ENCODE measurements at regions not wholly inside any gene's neighbourhood (a gene's known extent, or its start where the extent isn't known, plus 50 kb on each side); places are given as distances from the start of the nearest gene placed in this dataset.

- H3K36me3 ChIP-seq (ENCODE audit: control insufficient read depth in 2 of 2, extremely low read depth in 1 of 2, insufficient read depth in 2 of 2, low read length in 2 of 2): no peaks in the 10 kb centered on the region
- no peak overlapping the region for H3K4me2 ChIP-seq (ENCODE audit: insufficient read depth, low read length)
- CTCF ChIA-PET: no interaction called here
- intact Hi-C loops (cut with micrococcal nuclease): no loop called here
- H3K27me3 ChIP-seq (ENCODE audit: control insufficient read depth in 2 of 2, insufficient read depth in 2 of 2, low read length in 2 of 2): no peaks in the 10 kb centered on the region
- H3K79me2 ChIP-seq (ENCODE audit: control insufficient read depth, insufficient read depth, low read length): no peaks in the 10 kb centered on the region
- H3K4me3 ChIP-seq (replicated peaks in 1 of 3; ENCODE audit: insufficient read depth in 1 of 3, low read depth in 1 of 3, low read length in 3 of 3): no peak overlapping the region
- BruUV-seq (replicated peaks): no TSS peak
- TF ChIP-seq POLR2AphosphoS5 (IDR thresholded peaks at IDR 0.05; ENCODE audit: insufficient read depth, low read depth, low read length): no peak
- H3K4me1 ChIP-seq (ENCODE audit: control insufficient read depth, extremely low read depth, insufficient read depth, low read length): no peaks in the 10 kb centered on the region
- POLR2A ChIA-PET: no interaction called here
- H3K9me1 ChIP-seq (replicated peaks; ENCODE audit: control insufficient read depth, extremely low read depth, insufficient read depth, low read length): no peaks in the 10 kb centered on the region
- H3K9ac ChIP-seq (replicated peaks; ENCODE audit: extremely low read depth, insufficient read depth, low read length): no peak overlapping the region
- no peak overlapping the region for H3K27ac ChIP-seq (ENCODE audit: insufficient read depth, low read depth, low read length)
- no peaks in the 10 kb centered on the region for H3K9me3 ChIP-seq (replicated peaks; ENCODE audit: control insufficient read depth, insufficient read depth, low read length)
- DNase-seq (ENCODE audit: low read depth, low spot score) (no peak), FAIRE-seq (no peak)
- dilution Hi-C loops (cut with MboI; ENCODE audit: extremely low pct_ligation_motif_present, low sequenced_read_pairs): no loop called here
- no peaks in the 10 kb centered on the region for H4K20me1 ChIP-seq (replicated peaks; ENCODE audit: control insufficient read depth, extremely low read depth, insufficient read depth, low read length)
- H2AFZ ChIP-seq (ENCODE audit: low read depth, low read length): no peak overlapping the region
Observed at GRCh38 chr11:92122561-92122960, 102.1 kb upstream of the FAT3 start.

- CTCF ChIA-PET: no interaction called here
Observed at GRCh38 chr11:92111287-92111686, 113.3 kb upstream of the FAT3 start.

More at GRCh38 chr11:92111287-92111686, 113.3 kb upstream of the FAT3 start:
- no TSS peak for BruUV-seq (replicated peaks)
- POLR2A ChIA-PET: no interaction called here
- H3K9me3 ChIP-seq (replicated peaks; ENCODE audit: control insufficient read depth, insufficient read depth, low read length): no peaks in the 10 kb centered on the region
- FAIRE-seq (no peak), DNase-seq (ENCODE audit: low read depth, low spot score) (no peak)
- no peak overlapping the region for H3K27ac ChIP-seq (ENCODE audit: insufficient read depth, low read depth, low read length)
- intact Hi-C loops (cut with micrococcal nuclease) (no loop called here), dilution Hi-C loops (cut with MboI; ENCODE audit: extremely low pct_ligation_motif_present, low sequenced_read_pairs) (no loop called here)
- H3K4me3 ChIP-seq (replicated peaks in 1 of 3; ENCODE audit: insufficient read depth in 1 of 3, low read depth in 1 of 3, low read length in 3 of 3): no peak overlapping the region
- H3K27me3 ChIP-seq (ENCODE audit: control insufficient read depth in 2 of 2, insufficient read depth in 2 of 2, low read length in 2 of 2): no peaks in the 10 kb centered on the region
- H3K9ac ChIP-seq (replicated peaks; ENCODE audit: extremely low read depth, insufficient read depth, low read length): no peak overlapping the region
- H3K9me1 ChIP-seq (replicated peaks; ENCODE audit: control insufficient read depth, extremely low read depth, insufficient read depth, low read length): no peaks in the 10 kb centered on the region
- no peaks in the 10 kb centered on the region for H3K36me3 ChIP-seq (ENCODE audit: control insufficient read depth in 2 of 2, extremely low read depth in 1 of 2, insufficient read depth in 2 of 2, low read length in 2 of 2)
- no peaks in the 10 kb centered on the region for H3K4me1 ChIP-seq (ENCODE audit: control insufficient read depth, extremely low read depth, insufficient read depth, low read length)
- no peak overlapping the region for H2AFZ ChIP-seq (ENCODE audit: low read depth, low read length)
- TF ChIP-seq EZH2 (IDR thresholded peaks at IDR 0.05; ENCODE audit: borderline replicate concordance, low read depth, low read length, severe bottlenecking) (no peak), POLR2AphosphoS5 (IDR thresholded peaks at IDR 0.05; ENCODE audit: insufficient read depth, low read depth, low read length) (no peak), MYC (IDR thresholded peaks at IDR 0.05; ENCODE audit: low read depth, low read length) (no peak), MAX (IDR thresholded peaks at IDR 0.05; ENCODE audit: insufficient read depth, insufficient read length) (no peak), CTCF (IDR thresholded peaks at IDR 0.05; ENCODE audit: extremely low read depth in 1 of 2, insufficient read depth in 1 of 2, low read depth in 1 of 2, low read length in 2 of 2) (no peak), GATA2 (IDR thresholded peaks at IDR 0.05; ENCODE audit: insufficient read depth, insufficient read length, low read depth, low read length) (no peak), POLR2A (IDR thresholded peaks at IDR 0.05; ENCODE audit: low read depth, low read length) (no peak), JUN (IDR thresholded peaks at IDR 0.05; ENCODE audit: borderline replicate concordance, insufficient read depth, insufficient read length, low read depth) (no peak), FOS (IDR thresholded peaks at IDR 0.05; ENCODE audit: borderline replicate concordance, insufficient read depth, low read length) (no peak)
- H3K4me2 ChIP-seq (ENCODE audit: insufficient read depth, low read length): no peak overlapping the region
- no peaks in the 10 kb centered on the region for H3K79me2 ChIP-seq (ENCODE audit: control insufficient read depth, insufficient read depth, low read length)
- H4K20me1 ChIP-seq (replicated peaks; ENCODE audit: control insufficient read depth, extremely low read depth, insufficient read depth, low read length): no peaks in the 10 kb centered on the region

Measured in endothelial cell of umbilical vein (primary cell).